AG04449 (cell line): ENCODE measurements at regions not wholly inside any gene's neighbourhood (a gene's known extent, or its start where the extent isn't known, plus 50 kb on each side); places are given as distances from the start of the nearest gene placed in this dataset.
A peak's percentile ranks its signal among the peaks of the same experiment; 100 is the strongest.

Source experiments
- CTCF ChIA-PET: fragments of 350-600 bp; formaldehyde crosslinking; extraction: SDS; loops from one replicate; lab custom pipeline; 2021; ENCODE audit warnings: antibody characterized with exemption; lab: Yijun Ruan, JAX
- POLR2A ChIA-PET: fragments of 400-600, 350-600 bp; formaldehyde crosslinking; extraction: SDS; loops from one replicate; lab custom pipeline; 2020; ENCODE audit warnings: antibody characterized with exemption, inconsistent platforms; lab: Yijun Ruan, JAX
- DNase-seq: peaks from one replicate; pipeline ENCODE4 v3.0.0-alpha.2; 2010; ENCODE audit warnings: low read depth, low spot score
- H3K4me3 ChIP-seq: 2 replicates; pipeline ENCODE4 v1.5.1; 2011; ENCODE audit warnings: low read depth, mild to moderate bottlenecking, control low read depth, low read length
- CTCF ChIP-seq: IDR thresholded peaks from one replicate; pipeline ENCODE4 v1.5.1; 2011; ENCODE audit warnings: mild to moderate bottlenecking, moderate library complexity, low read length, control low read depth, inconsistent platforms; ENCODE audit not compliant: insufficient read depth; ENCODE audit errors: missing control alignments

GRCh38 chr5:84729326-84729725 is 344.6 kb upstream of the EDIL3 start:
- POLR2A ChIA-PET = no interaction called here
- DNase-seq = no peak
- CTCF ChIA-PET = no interaction called here
- no peak for TF ChIP-seq CTCF
- H3K4me3 ChIP-seq = no peak overlapping the region

GRCh38 chr5:84727708-84728107 is 343.0 kb upstream of the EDIL3 start:
- no peak for TF ChIP-seq CTCF
- ChIA-PET CTCF (no interaction called here), POLR2A (no interaction called here)
- no peak for DNase-seq
- H3K4me3 ChIP-seq = no peak overlapping the region

GRCh38 chr5:84725946-84726570 is 341.4 kb upstream of the EDIL3 start:
- no peak overlapping the region for H3K4me3 ChIP-seq
- no peak for TF ChIP-seq CTCF
- POLR2A ChIA-PET = no interaction called here
- CTCF ChIA-PET = no interaction called here
- DNase-seq = no peak

- POLR2A ChIA-PET = no interaction called here
- TF ChIP-seq CTCF = no peak
- peak; percentile 29 for DNase-seq
- CTCF ChIA-PET = no interaction called here
- H3K4me3 ChIP-seq = no peak overlapping the region
These were observed 340.0 kb upstream of the EDIL3 start for GRCh38 chr5:84724683-84725082.

GRCh38 chr5:84724181-84724580 is 339.5 kb upstream of the EDIL3 start:
- TF ChIP-seq CTCF = no peak
- CTCF ChIA-PET = no interaction called here
- no peak for DNase-seq
- H3K4me3 ChIP-seq = no peak overlapping the region
- POLR2A ChIA-PET = no interaction called here

GRCh38 chr5:84718377-84718776 is 333.7 kb upstream of the EDIL3 start:
- TF ChIP-seq CTCF = no peak
- DNase-seq = no peak
- H3K4me3 ChIP-seq = no peak overlapping the region
- ChIA-PET CTCF (no interaction called here), POLR2A (no interaction called here)
